Retinal pigment epithelial cell (primary cell): ENCODE measurements at regions not wholly inside any gene's neighbourhood (a gene's known extent, or its start where the extent isn't known, plus 50 kb on each side); places are given as distances from the start of the nearest gene placed in this dataset.

ENCODE experiments used
- DNase-seq: peaks from one replicate; pipeline ENCODE4 v3.0.0-alpha.2; 2010; ENCODE audit warnings: low read depth
- H3K4me3 ChIP-seq: 2 replicates; pipeline ENCODE4 v1.5.1; 2011; ENCODE audit warnings: mild to moderate bottlenecking, low read length, control low read depth, moderate library complexity
- CTCF ChIP-seq: conservative IDR thresholded peaks from 2 replicates; pipeline ENCODE4 v1.5.1; 2011; ENCODE audit warnings: low read depth, low read length, control low read depth, inconsistent platforms

- TF ChIP-seq CTCF = no peak
- no peak overlapping the region for H3K4me3 ChIP-seq
- no peak for DNase-seq
These were observed 116.6 kb downstream of the SH2D1A start for GRCh38 chrX:124462931-124463330.

GRCh38 chrX:124467202-124467601 lies 120.8 kb downstream of the SH2D1A start:
- DNase-seq = no peak
- H3K4me3 ChIP-seq = no peak overlapping the region
- TF ChIP-seq CTCF = no peak

GRCh38 chrX:124475358-124475757 lies 129.0 kb downstream of the SH2D1A start:
- no peak for TF ChIP-seq CTCF
- no peak overlapping the region for H3K4me3 ChIP-seq
- no peak for DNase-seq

- TF ChIP-seq CTCF = no peak
- no peak for DNase-seq
These were observed 130.2 kb downstream of the SH2D1A start for GRCh38 chrX:124476562-124476961.

GRCh38 chrX:124478046-124478445 lies 131.7 kb downstream of the SH2D1A start:
- no peak for TF ChIP-seq CTCF
- H3K4me3 ChIP-seq = no peak overlapping the region
- DNase-seq = no peak

More at GRCh38 chrX:124476562-124476961, 130.2 kb downstream of the SH2D1A start:
- H3K4me3 ChIP-seq = no peak overlapping the region

- H3K4me3 ChIP-seq = no peak overlapping the region
- DNase-seq = no peak
- TF ChIP-seq CTCF = no peak
These were observed 142.2 kb downstream of the SH2D1A start for GRCh38 chrX:124488412-124489161.

- no peak for TF ChIP-seq CTCF
- H3K4me3 ChIP-seq = no peak overlapping the region
- DNase-seq = no peak
These were observed 147.6 kb downstream of the SH2D1A start for GRCh38 chrX:124493984-124494383.
